ENCODE measurements at regions not wholly inside any gene's neighbourhood (a gene's known extent, or its start where the extent isn't known, plus 50 kb on each side); places are given as distances from the start of the nearest gene placed in this dataset.

- TF ChIP-seq CTCF (IDR thresholded peaks at IDR 0.05; ENCODE audit: insufficient read depth, low read length, poor library complexity, severe bottlenecking) (no peak), EZH2phosphoT487 (conservative IDR thresholded peaks at IDR 0.05; ENCODE audit: low read length) (no peak)
Measured at GRCh38 chr14:25180221-25180620, 130.3 kb upstream of the STXBP6 start.
